BE2C (cell line): ENCODE measurements at regions not wholly inside any gene's neighbourhood (a gene's known extent, or its start where the extent isn't known, plus 50 kb on each side); places are given as distances from the start of the nearest gene placed in this dataset.

Experiments used
- DNase-seq: peaks from one replicate; pipeline ENCODE4 v3.0.0-alpha.2; 2020
- H3K27me3 ChIP-seq: fragments of 250-450 bp; sonication (Bioruptor Pico); 2 replicates; pipeline ENCODE4 v1.5.1; 2020; ENCODE audit warnings: mild to moderate bottlenecking
- H3K36me3 ChIP-seq: fragments of 250-450 bp; sonication (Bioruptor Pico); 2 replicates; pipeline ENCODE4 v1.5.1; 2020; ENCODE audit warnings: mild to moderate bottlenecking
- H3K4me1 ChIP-seq: fragments of 250-450 bp; sonication (Bioruptor Pico); 2 replicates; pipeline ENCODE4 v1.5.1; 2020
- H3K4me3 ChIP-seq: 2 replicates; pipeline ENCODE4 v1.5.1; 2011; ENCODE audit warnings: low read depth, low read length
- H3K9me3 ChIP-seq: fragments of 250-450 bp; sonication (Bioruptor Pico); 2 replicates; pipeline ENCODE4 v1.5.1; 2020
- CTCF ChIP-seq: IDR thresholded peaks from 2 replicates; pipeline ENCODE4 v1.5.1; 2012; ENCODE audit warnings: mild to moderate bottlenecking, low read depth, low read length

GRCh38 chr7:115368998-115369397, 447.1 kb downstream of the MDFIC start:
- DNase-seq: no peak
- H3K4me1 ChIP-seq: no peaks in the 10 kb centered on the region
- no peaks in the 10 kb centered on the region for H3K36me3 ChIP-seq
- TF ChIP-seq CTCF: no peak
- no peaks in the 10 kb centered on the region for H3K9me3 ChIP-seq
- H3K27me3 ChIP-seq: no peaks in the 10 kb centered on the region
- H3K4me3 ChIP-seq: no peak overlapping the region

GRCh38 chr7:115363916-115364315, 442.0 kb downstream of the MDFIC start:
- no peaks in the 10 kb centered on the region for H3K4me1 ChIP-seq
- H3K27me3 ChIP-seq: no peaks in the 10 kb centered on the region
- TF ChIP-seq CTCF: no peak
- H3K4me3 ChIP-seq: no peak overlapping the region
- H3K9me3 ChIP-seq: no peaks in the 10 kb centered on the region
- DNase-seq: no peak
- no peaks in the 10 kb centered on the region for H3K36me3 ChIP-seq

- no peak for TF ChIP-seq CTCF
- no peak for DNase-seq
- H3K36me3 ChIP-seq: no peaks in the 10 kb centered on the region
- H3K4me3 ChIP-seq: no peak overlapping the region
- H3K9me3 ChIP-seq: no peaks in the 10 kb centered on the region
- H3K27me3 ChIP-seq: no peaks in the 10 kb centered on the region
- H3K4me1 ChIP-seq: no peaks in the 10 kb centered on the region
These were observed 438.1 kb downstream of the MDFIC start for GRCh38 chr7:115359955-115360354.

DNA sequence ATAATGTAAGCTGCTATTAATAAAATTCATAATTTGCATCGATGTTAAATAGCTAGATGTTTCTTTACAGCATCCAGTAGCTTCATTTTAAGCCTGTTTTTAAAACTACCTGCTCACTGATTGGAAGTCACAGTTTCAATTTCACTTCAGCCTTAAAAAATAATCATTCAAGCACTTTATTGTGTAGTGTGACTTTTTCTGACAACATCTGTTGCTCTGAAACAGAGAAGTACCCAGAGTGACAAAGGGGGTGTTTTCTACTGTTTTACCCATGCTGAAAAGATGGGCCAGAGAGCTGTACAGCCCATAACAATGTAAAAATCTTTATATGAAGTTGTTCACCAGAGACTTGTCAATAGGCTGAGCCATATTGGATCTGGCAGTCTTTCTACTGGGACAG, 437.2 kb downstream of the MDFIC start:
- Histone ChIP-seq H3K4me1 (no peaks in the 10 kb centered on the region), H3K36me3 (no peaks in the 10 kb centered on the region), H3K9me3 (no peaks in the 10 kb centered on the region), H3K27me3 (no peaks in the 10 kb centered on the region), H3K4me3 (no peak overlapping the region)
- TF ChIP-seq CTCF: no peak
- DNase-seq: no peak

GRCh38 chr7:115357703-115357999, 435.8 kb downstream of the MDFIC start:
- no peak overlapping the region for H3K4me3 ChIP-seq
- H3K4me1 ChIP-seq: no peaks in the 10 kb centered on the region
- TF ChIP-seq CTCF: no peak
- no peak for DNase-seq
- no peaks in the 10 kb centered on the region for H3K27me3 ChIP-seq
- no peaks in the 10 kb centered on the region for H3K36me3 ChIP-seq
- no peaks in the 10 kb centered on the region for H3K9me3 ChIP-seq

DNA sequence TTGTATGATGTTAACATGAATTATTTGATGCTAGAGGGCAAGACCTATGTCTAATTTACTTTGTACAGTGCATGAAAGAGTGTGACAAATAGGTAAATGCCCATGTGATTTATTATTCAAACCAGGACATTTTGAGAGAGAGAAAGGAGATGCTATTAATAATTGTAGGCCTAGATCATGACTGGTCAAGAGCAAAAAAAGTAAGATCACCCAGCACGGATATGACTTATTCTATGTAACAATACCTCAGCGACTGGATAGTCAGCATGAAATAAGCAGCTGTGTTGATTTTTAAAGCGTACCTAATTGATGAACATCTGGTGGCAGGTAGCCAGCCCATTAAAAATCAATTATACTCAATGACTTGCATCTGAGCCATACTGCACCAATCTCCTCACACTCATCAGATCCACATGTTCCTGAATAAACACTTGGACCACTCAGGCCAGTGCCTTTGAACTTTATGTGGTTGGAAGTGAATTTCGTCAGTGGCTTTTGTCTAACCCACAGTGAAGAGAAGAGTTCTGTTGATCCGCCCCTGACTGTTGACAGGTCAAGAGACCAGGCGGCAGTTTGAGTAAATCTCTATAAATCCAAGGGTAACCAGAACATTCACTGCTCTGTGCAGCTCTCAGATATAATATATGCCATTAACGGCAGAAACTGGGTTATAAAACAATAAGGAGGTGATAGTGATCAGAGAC, 435.3 kb downstream of the MDFIC start:
- Histone ChIP-seq H3K9me3 (no peaks in the 10 kb centered on the region), H3K4me3 (no peak overlapping the region), H3K36me3 (no peaks in the 10 kb centered on the region), H3K27me3 (no peaks in the 10 kb centered on the region), H3K4me1 (no peaks in the 10 kb centered on the region)
- DNase-seq: no peak
- no peak for TF ChIP-seq CTCF
